ELF-1 (cell line): ENCODE measurements at regions not wholly inside any gene's neighbourhood (a gene's known extent, or its start where the extent isn't known, plus 50 kb on each side); places are given as distances from the start of the nearest gene placed in this dataset.

Experiments
- DNase-seq: peaks from one replicate; pipeline ENCODE4 v3.0.0-alpha.2; 2016; ENCODE audit warnings: low read depth, low spot score

DNA sequence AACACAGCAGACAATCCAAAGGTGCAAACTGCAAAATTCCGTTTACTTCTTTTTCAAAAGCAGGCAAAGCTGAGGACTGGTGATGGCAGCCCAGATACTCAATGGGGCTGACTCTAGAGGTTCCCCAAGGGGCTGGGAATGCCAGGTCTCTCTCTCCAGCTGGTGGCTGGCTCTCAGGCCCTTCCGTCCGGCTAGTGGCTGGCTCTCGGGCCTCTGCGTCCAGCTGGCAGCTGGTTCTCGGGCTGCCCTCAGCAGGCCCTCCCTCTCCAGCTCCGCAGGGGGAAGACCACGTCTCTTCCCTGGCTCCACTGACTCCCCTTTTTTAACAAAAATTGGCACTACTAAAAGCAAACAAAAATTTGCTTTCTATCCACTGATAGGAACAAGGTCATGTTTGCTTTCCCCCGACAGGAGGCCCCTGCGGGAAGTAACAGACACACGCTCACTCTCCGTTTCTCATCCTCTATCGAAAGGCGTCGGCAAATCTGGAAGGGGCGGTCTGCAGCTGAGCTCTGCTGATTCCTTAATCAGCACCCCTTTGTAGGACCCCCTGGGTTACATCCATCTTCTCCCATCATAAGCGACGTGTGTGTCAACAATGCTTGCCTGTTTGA is 381.4 kb downstream of the BRD1 start:
- no peak for DNase-seq

DNA sequence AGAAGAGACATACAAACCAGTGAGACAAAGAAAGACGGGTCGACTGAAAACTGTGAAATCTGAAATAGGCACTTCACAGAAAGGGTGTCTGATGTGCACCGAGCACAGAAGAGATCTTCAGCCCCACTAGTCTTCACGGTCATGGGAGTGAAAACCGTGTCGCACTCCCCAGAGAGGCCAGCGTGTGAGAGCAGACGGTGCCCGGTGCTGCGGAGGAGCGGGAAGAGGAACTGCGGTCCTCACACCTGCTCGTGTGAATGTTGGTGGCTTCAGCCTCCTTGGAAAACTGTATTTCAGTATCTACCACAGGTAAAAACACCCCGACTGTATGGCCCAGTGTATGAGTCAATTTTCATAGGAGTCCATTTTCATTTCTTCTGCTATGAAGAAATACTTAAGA is 382.9 kb downstream of the BRD1 start:
- DNase-seq: no peak

DNA sequence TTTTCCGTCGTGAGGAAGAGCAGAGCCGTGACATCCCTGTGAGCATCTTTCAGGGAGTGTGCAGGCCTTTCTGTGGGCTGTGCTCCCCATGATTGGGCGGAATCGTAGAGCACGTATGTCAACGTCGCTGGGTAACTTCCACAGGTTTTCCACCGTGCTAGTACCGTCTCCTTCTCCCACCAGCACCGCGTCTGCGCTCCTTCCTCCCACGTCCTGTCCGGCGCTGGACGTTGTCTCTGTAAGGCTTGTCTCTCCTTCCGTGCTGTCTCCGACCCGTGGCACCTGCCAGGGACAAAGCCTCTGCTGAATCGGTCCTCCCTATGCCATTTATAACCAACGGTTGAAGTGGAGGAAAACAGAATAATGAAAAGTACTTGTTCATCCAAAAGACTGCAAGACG is 386.7 kb downstream of the BRD1 start:
- no peak for DNase-seq

DNA sequence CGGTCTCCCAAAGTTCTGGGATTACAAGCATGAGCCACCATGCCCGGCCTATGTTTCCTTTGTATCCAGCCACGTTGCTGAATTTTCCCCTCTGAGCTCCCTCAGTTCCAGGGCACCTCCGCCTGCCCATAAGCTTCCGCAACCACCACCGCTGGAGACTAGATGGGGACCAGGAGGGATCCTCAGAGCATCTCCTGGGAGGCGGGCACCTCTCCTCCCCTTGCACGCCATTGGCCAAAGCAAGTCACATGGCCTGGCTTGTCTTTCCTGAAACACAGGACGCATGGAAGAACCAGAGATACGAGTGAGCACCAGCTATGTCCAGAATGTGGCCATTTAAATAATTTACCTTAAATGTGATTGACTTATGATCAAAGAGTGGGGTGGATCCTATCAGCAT is 388.3 kb downstream of the BRD1 start:
- no peak for DNase-seq

DNA sequence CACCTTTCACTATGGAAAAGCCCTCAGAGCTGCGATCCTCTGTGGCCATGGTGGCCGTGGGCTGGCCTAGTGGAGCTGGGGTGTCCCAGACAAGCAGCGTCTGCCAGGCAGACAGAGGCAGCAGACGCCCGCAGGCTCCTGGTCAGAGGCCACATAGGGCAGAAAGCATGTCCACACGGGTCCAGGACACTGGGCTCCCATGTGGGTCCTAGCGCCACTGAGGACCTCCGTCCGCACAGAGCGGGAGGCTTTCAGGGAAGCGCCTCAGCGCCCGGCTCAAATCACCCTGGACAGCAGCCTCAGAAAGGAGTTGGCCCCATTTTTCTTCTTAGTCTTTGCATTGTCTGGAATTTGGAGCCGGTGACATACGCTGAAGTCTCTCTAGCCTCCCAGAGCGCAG is 389.7 kb downstream of the BRD1 start:
- no peak for DNase-seq

DNA sequence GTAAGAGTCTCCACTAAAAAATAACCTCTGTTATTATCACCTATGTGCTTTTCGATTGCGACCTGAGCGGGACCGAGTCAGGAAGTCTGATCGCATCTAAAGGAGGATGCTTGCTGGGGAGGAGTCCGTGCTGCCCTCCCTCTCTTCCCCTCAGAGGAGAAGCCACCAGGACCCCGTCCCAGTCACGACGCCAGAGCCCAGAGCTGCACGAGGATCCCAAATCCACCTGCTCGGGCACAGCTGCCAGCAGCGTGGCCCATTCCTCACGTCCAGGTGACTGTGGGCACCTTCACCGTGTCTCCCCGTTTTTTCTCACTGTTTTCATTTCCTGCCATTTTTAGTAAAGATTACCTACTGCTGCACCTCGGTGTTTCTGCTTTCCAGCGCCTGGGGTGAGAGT is 390.3 kb downstream of the BRD1 start:
- DNase-seq: no peak

DNA sequence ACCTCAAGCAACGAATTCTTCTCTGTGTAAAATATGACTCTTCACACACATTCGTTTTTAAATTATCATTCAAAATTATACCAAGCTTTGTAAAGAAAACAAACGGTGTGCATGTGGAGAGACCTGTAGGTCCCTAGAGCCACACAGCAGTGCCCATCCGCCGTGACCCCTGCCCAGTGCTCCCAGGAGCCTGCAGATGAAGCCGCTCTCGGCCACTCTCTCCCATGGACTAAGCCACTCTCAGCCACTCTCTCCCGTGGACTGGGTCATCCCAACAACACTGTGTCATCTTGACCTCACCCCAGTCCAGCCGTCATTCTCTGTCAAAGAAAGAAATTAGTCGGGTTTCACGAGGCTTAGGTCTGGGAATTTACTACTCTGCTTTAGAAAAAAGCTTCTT is 391.6 kb downstream of the BRD1 start:
- DNase-seq: no peak

DNA sequence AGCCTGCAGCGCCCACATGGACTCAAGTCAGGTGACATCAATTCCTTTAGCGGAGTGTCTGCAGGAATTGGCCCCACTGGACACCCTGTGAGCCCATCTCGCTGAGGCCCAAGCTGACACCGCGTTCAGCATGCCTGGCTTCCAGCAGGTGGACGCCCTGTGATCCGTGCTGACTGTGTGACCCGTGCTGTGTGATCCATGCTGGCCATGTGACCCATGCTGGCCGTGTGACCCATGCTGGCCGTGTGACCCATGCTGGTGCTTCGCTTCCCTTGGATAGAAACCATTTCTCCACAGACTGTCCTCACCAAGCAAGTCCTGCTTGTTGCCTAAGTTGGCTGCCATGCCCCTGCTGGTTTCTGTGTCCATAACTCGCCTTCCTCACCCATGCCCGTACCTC is 392.1 kb downstream of the BRD1 start:
- no peak for DNase-seq

DNA sequence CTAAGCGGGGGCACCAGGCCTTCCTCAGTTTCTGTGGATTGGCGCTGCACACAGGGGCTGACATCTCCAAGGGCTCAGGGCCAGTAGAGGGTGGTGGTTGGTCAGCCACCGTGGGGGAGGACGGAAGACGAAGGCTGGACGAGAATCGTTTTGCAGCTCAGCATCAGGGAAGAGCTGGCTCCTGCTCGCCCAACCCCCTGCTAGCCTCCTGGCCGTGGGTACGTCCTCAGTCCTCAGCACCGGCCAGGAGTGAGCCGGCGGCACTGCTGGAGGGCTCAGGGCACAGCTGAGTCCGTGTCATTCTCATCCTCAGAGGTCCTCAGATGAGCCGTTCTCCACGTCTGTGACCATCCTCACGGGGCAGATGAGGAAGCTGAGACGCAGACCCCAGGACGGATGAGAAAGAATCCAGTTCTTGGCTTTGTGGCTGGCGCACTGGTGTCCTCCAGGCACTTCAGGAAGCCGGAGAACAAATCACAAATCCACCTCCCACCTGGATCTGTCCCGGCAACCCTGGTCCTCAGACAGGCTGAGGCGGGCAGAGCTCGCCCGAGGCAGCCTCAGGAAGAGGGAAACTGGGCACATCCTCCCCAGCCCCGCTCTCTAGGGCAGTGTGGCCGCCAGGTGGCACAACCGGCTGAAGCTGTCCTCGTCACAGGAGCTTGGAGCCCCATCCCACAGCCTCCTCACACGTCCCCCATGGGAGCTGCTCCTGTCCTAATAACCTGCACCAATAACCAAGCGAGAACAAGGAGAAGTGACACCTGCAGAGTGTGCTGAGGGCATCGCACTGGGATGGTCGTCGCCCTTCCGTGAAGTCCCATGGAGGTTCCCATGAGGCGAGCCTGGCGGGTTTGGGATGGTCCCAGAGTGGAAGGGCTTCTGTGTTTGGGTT is 393.7 kb downstream of the BRD1 start:
- DNase-seq: peak; percentile 78

DNA sequence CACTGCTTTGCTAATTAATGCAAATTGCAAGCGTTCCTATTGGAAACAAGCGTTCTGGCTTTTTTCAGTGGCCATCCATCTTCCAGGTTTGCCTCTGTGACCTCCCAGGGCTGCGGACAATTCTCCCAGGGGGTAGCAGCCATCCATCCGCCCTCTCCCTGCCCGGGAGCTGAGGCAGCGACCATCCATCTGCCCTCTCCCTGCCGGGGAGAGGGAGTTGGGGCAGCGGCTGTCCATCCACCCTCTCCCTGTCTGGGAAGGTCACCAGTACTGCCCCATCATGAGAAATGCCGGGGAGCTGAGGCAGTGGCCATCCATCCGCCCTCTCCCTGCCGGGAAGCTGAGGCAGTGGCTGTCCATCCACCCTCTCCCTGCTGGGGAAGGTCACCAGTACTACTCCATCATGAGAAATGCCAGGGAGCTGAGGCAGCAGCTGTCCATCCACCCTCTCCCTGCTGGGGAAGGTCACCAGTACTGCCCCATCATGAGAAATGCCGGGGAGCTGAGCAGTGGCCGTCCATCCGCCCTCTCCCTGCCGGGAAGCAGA is 394.7 kb downstream of the BRD1 start:
- no peak for DNase-seq

DNA sequence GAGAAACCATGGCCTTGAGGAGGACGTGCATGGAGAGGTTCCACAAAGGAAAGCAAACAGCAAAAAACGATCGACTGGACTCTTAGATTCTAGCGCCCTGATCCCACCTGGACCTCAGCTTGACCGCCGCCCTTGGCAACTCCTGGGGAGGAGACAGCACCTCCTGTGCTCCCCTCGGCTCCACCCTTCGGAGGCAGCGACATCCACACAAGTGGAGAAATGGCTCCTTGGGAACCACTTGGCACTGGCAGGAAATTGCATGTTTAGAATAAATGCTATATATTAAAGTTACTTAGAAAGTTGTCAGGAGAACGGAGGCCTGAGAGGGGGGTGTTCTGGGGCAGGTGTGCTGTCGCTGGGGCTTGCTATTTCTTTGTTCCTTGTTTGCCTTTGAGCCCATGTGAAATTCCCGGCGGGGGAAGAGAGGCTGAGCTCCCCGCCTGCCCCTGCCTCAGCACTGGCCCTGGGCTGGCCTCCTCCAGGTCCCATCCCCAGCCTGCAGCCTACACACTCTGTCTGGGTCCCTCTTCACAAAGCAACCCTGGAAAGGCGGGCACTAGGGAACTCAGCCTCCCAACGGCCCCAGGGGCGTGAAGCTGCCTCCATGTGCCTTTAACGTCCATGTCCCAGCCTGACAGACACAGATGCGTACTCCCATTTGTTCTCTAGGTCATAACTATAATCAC is 395.3 kb downstream of the BRD1 start:
- no peak for DNase-seq

DNA sequence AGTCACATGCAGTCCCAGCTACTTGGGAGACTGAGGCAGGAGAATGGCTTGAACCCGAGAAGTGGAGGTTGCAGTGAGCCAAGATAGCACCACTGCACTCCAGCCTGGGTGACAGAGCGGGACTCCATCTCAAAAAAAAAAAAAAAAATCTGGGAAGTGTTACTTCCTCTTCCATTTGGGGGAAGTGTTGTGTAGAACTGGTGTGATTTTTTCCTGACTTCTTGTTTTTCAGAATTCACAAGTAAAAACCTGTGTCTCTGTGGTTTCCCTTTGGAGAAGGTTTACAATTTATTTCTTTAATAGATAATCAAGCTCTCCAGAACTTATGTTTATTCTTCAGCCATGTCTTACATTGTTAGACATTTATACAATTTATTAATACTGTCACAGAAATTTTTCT is 396.1 kb downstream of the BRD1 start:
- no peak for DNase-seq

DNA sequence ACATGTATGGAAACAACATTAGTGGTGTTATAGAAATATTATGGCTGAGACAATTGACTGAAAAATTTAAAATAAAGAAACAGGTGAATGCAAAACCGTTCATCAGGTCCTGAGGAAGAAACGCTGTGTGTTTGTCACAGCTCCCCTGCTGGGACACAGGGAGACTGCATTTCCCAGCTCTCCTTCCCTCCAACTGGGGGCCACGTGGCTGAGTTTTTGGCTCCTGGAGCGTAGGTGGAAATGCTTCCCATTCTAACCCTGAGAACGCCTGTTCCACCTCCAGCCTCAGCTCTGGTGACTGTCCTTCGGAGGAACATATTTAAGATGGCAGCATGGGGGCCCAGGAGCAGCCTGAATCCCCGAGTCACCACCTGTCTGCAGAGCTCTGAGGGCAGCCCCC is 398.6 kb downstream of the BRD1 start:
- DNase-seq: no peak

DNA sequence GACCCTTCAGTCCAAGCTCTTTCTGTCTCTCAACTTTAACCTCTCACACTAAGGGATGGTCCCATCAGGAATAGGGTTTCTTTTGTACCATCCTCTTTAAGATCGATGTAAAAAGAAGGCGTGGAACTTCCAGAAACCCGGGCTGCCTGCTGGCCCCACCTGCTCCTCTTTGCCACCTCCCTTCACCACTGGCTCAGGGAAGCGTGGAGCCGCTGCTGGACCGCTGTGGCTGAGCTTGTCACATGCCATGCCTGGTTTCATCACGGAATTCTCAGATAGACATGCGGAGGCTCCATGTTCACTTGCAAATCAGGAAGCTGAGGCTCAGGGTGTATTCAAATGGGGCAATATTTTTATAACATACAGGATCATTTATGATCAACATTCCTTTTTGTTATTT is 399.7 kb downstream of the BRD1 start:
- DNase-seq: no peak

DNA sequence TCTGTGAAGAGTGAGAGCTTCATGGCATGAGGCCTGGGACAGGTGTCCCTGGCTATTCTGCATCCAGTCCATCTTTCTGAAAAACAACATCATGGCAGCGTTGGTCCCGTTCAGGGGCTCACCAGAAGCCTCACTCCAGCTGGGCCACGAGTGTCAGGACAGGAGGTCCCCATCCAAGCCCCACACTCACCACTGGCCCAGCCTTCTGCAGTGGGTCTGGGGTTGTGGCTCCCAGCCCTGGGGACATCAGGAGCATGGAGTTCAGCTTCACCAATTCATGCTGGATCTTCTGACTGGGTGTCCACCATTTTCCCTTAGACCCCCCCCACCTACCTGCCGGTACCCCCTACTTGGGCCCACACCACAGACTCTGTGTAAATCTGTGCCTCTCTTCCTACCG is 400.3 kb downstream of the BRD1 start:
- DNase-seq: no peak

DNA sequence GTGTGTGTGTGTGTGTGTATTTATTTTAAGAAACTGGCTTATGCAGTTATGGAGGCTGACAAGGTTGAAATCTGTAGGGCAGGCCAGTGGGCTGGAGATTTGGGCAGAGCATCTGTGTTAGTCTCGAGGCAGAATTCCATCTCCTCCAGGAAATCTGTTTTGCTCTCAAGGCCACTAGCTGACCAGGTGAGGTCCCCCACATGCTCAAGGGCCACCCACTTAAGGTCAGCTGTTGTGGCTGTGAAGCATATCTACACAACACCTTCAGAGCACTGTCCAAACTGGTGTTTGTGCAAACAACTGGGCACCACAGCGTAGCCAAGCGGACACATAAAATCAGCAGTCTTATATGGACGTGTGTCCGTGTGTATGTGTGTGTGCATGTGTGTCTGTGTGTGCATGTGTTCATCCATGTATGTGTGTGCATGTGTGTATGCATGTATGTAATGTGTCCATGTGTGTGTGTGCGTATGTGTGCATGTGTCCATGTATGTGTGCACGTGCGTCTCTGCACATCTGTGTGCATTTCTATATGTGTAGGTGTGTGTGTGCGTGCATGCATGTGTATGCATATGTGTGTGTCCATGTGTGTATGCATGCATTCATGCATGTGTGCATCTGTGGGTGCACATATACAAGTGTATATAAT is 400.9 kb downstream of the BRD1 start:
- no peak for DNase-seq

DNA sequence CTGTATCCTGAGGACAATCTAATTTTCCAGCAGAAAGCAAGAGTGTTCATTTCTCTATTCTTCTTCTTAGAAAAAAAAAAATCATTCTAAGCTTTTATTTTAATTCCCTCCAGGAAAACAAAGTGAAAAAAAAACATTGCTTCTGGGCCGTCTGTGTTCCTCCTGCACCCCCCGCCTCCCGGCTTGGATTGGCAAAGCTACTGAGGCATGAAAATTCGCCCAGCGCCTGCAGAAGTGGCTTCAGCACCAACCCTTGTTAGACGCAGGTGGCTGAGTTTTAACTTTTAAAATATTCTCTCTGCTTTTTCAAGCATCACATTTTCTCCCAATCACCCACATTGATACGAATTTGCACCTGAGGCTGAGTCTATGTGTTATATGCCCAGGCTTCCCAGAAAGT is 401.6 kb downstream of the BRD1 start:
- DNase-seq: no peak

DNA sequence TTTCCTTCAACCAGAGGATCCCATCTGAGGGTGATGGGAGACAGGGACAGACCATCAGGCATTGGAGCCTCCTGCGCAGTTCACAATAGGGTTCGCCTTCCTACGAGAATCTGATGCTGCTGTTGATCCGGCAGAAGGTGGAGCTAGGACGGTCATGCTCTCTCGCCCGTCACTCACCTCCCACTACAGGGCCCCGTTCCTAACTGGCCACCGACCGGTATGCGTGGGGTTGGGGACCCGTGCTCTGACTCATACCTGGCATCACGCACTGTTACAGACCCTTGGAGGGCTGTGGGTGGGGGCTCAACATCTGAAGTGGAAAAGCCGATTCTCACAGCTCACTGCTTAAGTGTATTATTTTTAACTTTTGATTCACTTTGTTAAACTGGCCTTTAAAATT is 402.3 kb downstream of the BRD1 start:
- DNase-seq: no peak

DNA sequence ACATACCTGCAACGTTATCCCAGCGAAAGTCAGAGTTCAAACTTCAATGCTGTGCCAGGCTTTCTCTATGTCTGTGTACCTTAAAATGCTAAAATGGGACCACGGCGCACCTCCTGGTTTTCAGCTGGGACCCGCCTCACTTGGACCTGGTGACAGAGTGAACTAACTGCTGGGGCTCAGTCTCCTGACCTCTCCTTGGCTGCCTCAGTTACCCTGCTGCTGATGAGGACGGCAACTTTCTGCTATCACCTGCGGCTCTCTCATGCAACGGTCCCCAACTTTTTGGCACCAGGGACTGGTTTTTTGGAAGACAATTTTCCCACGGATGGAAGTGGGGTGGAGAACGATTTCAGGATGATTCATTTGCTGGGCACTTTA is 402.8 kb downstream of the BRD1 start:
- DNase-seq: no peak

DNA sequence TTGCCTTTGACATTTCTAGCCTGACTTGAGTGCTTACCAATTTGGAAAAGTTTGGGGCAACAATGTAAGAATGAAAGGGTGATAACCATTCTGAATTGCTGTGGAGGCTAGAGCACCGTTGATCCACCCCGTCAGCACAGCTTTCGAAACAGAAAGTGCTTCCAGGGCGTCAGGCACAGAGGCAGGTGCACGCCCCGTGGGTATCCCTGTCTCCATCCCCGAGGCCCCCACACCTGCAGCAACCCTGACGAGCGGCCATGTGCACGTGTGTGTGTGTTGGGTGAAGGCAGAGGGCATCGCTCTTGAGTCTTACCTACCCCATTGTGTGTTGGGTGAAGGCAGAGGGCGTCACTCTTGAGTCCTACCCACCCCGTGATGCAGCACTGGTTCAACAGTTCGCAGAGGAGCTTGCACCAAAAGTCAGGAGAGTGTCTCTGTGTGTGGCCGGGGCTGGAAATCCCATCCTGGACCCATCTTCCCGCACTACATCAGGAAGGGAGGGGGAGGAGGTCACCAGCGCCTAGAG is 404.5 kb downstream of the BRD1 start:
- DNase-seq: no peak

DNA sequence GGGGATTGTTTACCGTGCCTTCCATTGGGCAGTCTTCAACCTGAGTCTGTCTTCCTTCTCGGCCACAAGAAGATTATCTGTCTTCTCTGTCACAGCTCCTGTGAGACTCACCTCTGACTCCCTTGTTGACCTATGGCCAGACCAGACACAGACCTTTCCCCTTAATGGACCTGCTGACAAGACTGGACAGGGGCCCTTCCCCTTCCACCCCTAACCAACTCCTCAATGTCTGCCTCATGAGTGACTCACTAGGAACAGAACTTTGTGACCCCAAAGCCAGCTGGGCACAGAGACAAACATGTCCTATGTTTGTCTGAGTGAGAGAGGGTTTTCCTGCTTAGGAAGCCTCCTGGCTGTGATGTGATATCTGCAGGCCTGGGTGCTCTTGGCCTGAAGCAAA is 405.0 kb downstream of the BRD1 start:
- DNase-seq: no peak

DNA sequence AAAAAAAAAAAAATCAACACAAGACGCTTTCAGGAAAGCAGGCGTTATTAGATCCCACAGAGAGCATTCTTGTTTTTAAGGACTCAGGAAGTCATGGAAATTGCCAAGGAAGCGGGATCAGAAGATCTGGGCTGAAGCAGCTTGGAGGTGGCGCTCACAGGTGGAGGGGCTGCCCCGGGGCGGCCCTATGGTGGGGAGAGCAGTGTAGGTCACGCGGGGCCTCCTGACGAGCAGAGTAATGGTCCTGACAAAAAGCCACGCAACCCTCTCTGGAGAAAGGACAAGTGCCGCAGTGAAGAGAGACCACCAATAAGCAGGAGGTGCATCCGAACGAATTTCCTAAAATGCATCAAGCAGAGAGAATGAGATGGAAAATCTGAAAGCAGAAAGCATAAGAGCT is 407.0 kb downstream of the BRD1 start:
- DNase-seq: no peak
